ENCODE measurements at regions not wholly inside any gene's neighbourhood (a gene's known extent, or its start where the extent isn't known, plus 50 kb on each side); places are given as distances from the start of the nearest gene placed in this dataset.
"Not testable (repeated sequence)": the region's sequence is repeated elsewhere in the genome, so short reads cannot be mapped to it uniquely, and the experiment has no call there.

GRCh38 chr13:69243366-69243765 is 864.3 kb upstream of the ATXN8OS start:
- no peak for DNase-seq

GRCh38 chr13:69234171-69234570 is 873.5 kb upstream of the ATXN8OS start:
- no peak for DNase-seq

DNA sequence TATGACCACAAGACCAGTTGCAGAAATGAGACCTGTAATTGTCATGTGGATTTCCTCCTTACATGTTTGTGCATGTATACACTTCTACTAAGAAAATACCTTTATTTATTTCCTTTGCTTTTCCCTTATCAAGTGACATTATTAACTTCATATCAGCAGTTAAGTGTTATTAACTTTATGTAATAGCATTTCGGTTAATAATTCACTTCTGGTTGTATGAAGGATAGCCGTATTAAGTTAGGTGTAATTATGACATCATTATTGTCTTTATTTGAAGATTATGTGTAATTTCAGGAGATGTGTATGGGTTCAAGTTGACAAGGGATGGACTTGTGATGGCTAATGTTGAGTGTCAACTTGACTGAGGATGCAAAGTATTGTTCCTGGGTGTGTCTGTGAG is 881.2 kb upstream of the ATXN8OS start:
- no peak for DNase-seq

DNA sequence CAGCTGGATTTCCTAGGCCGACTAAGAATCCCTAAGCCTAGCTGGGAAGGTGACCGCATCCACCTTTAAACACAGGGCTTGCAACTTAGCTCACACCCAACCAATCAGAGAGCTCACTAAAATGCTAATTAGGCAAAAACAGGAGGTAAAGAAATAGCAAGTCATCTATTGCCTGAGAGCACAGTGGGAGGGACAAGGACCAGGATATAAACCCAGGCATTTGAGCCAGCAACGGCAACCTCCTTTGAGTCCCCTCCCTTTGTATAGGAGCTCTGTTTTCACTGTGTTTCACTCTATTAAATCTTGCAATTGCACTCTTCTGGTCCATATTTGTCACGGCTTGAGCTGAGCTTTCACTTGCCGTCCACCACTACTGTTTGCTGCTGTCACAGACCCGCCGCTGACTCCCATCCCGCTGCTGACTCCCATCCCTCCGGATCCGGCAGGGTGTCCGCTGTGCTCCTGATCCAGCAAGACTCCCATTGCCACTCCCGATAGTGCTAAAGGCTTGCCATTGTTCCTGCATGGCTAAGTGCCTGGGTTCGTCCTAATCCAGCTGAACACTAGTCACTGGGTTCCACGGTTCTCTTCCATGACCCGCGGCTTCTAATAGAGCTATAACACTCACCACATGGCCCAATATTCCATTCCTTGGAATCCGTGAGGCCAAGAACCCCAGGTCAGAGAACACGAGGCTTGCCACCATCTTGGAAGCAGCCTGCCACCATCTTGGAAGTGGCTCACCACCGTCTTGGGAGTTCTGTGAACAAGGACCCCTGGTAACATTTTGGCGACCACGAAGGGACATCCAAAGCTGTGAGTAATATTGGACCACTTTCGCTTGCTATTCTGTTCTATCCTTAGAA is 885.8 kb upstream of the ATXN8OS start:
- not testable (repeated sequence) for DNase-seq

DNA sequence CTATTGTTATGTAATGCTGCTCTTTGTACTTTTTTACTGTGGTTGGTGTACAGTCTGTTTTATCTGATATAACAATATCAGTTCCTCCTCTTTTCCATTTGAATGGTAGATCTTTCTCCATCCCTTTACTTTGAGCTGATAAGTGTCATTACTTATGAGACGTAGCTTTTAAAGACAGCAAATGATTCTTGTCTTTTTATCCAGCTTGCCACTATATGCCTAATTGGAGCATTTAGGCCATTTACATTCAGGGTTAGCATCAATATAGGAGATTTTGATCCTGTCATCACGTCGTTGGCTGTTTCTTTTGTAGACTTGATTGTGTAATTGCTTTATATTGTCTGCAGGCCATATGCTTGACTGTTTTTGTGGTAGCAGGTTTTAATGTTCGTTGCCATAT is 894.2 kb upstream of the ATXN8OS start:
- DNase-seq, result peak in 1 of 2 experiments; percentile 21

DNA sequence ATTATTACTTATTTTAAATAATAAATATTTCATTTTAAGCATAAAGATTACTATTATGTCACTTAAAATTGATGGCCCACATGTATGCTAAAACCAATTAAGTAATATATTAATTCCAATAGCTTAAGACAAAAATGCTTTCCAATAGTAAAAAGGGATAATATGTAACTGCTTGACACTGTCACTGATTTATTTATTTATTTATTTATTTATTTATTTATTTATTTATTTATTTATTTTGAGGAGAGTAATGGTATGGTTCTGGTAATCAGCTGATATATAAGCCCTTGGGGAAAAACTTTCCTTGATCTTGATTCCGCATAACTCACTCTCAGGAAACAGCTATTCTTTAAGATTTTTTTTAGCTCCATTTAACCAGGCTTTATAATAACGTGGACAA is 903.0 kb upstream of the ATXN8OS start:
- no peak for DNase-seq

DNA sequence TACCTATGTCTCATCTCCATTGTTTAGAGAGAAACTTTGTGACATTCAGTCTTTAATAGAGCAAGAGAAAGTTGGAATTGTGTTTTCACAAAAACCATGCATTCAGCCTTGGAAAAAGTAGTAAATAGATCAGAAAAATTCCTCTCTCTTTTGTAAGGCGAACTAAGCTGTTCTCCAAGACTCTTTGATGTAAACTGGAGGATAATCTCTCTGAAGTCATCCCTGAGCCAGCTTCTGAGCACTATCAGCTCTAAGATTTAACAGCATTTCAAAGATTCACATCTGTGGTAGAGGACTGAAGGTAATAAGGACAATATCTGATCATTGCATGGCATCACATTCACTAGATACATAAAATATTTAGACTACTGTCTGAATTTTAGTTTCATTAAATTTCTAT is 904.6 kb upstream of the ATXN8OS start:
- no peak for DNase-seq

DNA sequence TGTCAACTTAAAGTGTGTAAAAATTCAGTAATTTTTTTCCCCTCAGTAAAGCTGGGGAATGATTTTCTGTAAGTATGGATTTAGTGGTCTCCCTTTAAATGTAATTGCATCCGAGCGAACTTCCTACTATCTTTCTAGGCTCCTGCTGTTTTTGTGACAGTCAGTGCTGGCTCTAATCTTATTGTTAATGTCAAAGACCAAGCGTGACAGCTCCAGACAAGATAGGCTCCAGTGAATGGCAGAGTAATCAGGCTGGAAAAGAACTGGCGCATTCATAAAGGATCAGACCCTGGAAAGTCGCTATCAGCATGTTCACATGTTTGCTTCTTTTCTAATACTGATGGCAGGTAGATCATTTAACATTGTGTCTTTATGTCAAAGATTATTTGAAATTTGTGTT is 908.0 kb upstream of the ATXN8OS start:
- DNase-seq, result no peak

DNA sequence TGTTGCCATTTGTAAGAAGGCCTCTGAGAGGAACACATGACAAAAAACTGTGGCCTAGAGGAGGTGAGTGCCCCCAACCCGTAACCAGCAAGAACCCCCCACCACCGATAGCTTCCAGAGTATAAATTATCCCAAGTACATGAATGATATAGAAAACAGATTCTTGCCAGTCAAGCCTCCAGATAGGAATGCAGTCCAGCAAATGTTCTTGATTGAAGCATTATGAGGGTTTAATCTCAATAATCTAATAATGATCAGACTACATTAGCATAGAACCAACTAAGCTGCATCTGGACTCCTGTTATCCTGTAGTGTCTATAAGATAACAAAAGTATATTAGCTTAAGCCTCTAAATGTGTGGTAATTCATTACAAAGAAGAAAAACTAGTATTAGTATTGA is 908.9 kb upstream of the ATXN8OS start:
- DNase-seq, result no peak

DNA sequence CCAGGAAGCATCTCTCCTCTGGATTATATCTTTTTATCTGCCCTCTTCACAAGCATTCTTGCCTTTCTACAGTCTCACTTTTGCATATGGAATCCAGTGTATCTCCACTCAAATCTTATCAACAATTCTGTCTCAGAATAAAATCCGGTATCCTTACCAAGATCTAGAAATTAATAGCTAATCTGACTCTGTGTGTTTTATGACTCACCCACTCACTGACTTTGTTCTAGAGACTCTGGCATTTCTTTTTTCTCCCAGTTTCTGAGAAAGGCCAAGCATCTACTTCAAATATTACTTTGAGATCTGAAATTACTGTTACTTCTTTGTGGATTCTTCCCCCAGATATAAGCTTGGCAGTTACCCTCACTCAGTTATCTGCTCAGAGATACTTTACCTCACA is 913.5 kb upstream of the ATXN8OS start:
- DNase-seq, result no peak

DNA sequence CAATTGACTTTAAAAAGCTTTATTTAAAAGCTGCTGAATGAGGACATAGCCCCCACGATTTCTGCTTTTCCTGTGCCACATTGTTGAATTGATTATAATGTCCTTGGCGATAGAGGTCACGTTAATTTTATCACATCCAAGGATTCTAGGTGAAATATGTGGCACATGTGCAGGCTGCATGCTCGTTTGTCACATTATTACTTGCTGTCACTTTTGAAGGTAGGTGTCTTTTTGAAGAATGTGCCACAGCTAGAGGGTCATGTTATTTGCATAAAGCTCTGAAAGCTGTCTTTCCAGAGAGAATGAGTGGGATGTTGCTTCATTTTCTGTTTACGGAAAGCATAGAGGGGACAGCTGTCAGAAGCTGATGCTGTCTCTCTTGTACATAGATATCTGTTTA is 927.6 kb upstream of the ATXN8OS start:
- DNase-seq, result no peak

DNA sequence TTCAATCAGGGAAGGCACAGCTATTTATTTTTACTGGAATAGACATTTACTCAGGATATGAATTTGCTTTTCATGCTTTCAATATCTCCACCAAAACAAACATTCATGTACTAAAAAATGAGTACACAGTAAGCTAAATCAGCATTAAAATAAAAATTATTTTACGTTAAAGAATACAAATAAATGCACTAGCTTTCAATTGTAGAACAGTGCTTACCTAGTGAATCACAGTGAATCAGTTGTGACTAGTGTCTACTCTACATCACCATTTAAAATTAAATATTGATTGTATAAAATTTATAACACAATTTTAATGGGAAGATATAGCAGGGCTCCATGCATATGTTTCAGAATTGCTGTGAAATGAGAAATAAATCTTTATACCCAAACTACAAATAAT is 929.6 kb upstream of the ATXN8OS start:
- no peak for DNase-seq

DNA sequence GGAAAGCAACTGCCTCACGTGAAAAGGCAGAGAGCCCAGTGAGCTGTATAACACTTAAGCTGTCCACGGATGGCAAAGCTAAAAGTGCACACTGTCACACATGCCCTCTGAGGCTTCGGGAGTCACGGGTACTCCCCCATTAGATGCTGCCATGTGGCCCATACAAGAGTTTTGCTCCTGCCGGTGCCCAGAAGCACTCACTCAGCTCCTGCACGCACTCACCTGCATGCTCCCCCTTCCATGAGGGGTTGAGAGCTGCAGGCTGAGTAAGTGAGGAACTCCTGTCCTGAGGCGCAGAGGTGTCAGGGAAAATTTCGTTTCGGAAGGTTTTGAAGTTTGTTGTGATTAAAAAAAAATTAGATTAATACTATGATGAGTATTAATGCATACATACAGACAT is 939.2 kb upstream of the ATXN8OS start:
- DNase-seq, result no peak

DNA sequence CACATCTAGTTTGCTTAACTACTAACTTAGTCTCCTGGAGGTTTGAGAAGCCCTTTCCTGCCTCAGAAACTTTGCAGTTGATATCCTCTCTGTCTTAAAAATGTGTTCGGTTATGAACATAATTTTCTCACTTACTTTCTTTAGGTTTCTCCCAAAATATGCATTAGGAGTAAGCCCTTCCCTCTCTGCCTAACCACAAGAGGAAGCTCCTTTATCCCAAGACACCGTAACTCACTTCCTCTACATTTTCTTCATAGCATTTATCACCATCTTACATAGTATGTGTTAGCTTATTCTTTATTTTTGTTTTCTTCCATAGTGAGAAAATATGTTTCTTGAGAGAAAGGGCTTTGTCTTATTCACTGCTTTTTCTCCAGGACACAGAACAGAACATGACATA is 952.5 kb upstream of the ATXN8OS start:
- DNase-seq, result no peak

GRCh38 chr13:69142101-69142500 is 965.5 kb upstream of the ATXN8OS start:
- DNase-seq, result no peak

DNA sequence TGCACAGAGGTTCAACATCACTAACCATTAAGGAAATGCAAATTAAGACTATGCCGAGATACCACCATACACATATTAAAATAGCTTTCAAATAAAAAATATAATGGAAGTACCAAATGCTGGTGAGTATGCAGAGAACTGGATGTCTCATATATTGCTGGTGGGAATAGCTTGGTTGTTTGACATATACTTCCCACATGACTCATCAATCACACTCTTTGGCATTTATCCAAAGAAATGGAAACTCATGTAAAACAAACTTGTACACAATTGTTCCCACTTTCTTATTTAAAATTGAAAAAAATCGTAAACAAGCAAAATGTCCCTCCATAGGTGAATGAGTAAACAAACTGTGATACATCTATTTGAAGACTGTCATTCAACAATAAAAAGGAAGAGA is 982.6 kb upstream of the ATXN8OS start:
- no peak for DNase-seq

- DNase-seq, result no peak
Observed at GRCh38 chr13:69109891-69110525, 997.6 kb upstream of the ATXN8OS start.

DNA sequence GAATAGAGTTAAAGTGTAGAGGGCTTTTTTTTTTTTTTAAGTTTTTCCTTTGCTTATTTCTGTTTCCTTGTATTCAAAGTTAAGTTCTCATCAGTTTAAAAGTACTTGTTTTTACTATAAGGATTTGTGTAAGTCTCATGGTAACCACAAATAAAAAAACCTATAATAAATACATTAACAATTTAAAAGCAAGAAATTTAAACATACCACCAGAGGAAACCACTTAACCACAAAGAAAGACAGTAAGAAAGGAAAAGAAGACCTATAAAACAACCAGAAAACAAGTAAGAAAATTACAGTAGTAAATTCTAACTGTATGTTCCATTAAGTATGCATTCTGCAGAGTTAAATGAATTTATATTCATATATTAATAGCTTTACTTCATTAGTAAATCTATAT is 999.1 kb upstream of the ATXN8OS start:
- DNase-seq, result no peak

- DNase-seq, result no peak
Observed at GRCh38 chr13:69107436-69107835, 1000.2 kb upstream of the ATXN8OS start.

DNA sequence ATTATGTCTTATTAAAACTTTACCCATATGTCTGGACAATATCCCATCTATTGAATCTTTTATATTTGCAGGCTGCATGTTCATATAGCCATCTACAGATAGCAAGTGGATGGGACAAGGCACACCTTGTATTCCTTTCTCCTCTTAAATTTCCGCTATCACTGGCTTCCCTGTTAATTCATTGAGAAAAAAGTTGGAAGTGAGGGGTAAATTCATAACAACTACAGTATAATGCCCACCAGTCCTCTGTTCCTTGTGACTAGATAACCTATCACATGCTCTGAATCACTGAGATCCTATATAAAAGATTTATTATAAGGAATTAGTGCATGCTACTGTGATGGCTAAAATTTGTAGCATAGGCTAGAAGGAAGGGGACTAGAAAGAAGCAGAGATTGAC is 1005.8 kb upstream of the ATXN8OS start:
- no peak for DNase-seq

DNA sequence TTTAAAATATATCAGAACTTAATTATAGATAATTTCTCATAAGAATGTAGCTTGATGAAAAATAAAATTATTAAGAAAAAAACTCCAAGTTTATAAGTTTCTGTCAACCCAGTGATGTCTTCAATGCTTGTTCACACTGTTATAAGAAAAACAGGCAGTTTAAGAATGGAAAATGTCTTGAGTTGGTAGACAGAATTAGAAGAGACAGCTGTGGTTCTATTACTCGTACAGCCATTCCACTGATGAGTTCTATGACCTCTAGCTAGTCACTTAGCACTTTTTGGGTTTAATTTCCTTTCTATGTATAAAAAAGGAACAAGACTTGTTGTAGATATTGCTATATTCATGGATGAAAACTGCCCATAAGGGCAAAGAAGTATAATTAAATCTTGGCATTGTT is 1013.1 kb upstream of the ATXN8OS start:
- no peak for DNase-seq

- DNase-seq, result no peak
Observed at GRCh38 chr13:69092615-69093322, 1014.9 kb upstream of the ATXN8OS start.

DNA sequence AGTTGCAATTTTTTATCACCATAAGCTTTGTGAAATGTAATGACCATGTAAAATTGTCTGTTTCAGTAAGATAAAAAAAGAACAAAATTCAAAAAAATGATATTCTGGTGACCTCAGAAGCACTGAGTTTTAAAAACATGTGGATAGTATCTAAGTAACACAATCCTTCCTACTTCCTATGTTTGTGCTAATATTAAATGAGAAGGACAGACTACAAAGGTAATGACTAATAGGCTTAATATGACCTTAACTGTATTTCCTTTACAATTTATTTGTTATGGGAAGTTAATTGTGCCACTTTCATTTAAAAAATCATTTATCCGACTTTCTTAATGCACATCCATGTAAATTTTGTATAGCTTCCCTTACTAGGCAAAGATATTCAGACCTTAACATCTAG is 1030.4 kb upstream of the ATXN8OS start:
- no peak for DNase-seq

DNA sequence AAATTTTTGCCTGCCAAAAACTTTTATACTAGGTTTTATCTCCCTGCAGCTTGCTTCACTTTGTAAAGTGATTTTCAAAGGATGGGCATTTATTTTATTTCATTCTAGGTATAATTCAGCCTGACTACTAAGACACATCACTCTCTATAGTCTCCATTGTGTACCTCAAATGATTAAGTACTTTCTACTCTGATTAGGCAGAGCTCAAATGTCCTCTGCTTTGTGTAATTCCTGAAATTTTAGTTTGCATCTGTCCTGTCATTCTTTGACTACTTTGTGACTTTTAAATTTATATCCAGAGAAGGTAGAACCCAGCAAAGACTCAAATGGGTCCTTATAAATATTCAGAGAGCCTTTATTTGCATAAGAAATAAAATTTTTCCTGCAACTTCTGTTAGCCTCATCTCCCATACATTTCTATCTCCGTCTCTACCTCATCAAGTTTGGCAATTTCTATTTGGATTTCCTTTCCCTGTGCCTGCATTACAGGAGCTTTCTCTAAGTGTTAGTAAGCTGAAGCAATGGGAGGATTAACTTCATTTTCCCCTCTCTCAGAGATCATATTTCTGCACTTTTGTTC is 1038.0 kb upstream of the ATXN8OS start:
- DNase-seq, result no peak
